NK-92 (cell line): ENCODE measurements at regions not wholly inside any gene's neighbourhood (a gene's known extent, or its start where the extent isn't known, plus 50 kb on each side); places are given as distances from the start of the nearest gene placed in this dataset.
"Not testable (repeated sequence)": the region's sequence is repeated elsewhere in the genome, so short reads cannot be mapped to it uniquely, and the experiment has no call there.

ENCODE experiments used
- DNase-seq: peaks from one replicate; lab custom pipeline; 2025; ENCODE audit not compliant: unreplicated experiment; lab: John Stamatoyannopoulos, UW

GRCh38 chr14:105865266-105865903 lies 339.0 kb downstream of the TMEM121 start:
- DNase-seq = no peak

GRCh38 chr14:105865904-105866840 lies 339.8 kb downstream of the TMEM121 start:
- no peak for DNase-seq

- no peak for DNase-seq
Measured at GRCh38 chr14:105866841-105867321, 340.5 kb downstream of the TMEM121 start.

- DNase-seq = no peak
Measured at GRCh38 chr14:105867961-105868599, 341.7 kb downstream of the TMEM121 start.

GRCh38 chr14:105871590-105871989 lies 345.2 kb downstream of the TMEM121 start:
- DNase-seq = no peak

GRCh38 chr14:105873870-105874512 lies 347.6 kb downstream of the TMEM121 start:
- DNase-seq = no peak

- DNase-seq = no peak
Measured at GRCh38 chr14:105876158-105876557, 349.8 kb downstream of the TMEM121 start.

- DNase-seq = no peak
Measured at GRCh38 chr14:105876829-105877228, 350.4 kb downstream of the TMEM121 start.

GRCh38 chr14:105877645-105878044 lies 351.3 kb downstream of the TMEM121 start:
- DNase-seq = no peak

- no peak for DNase-seq
Measured at GRCh38 chr14:105878125-105878524, 351.7 kb downstream of the TMEM121 start.

GRCh38 chr14:105878554-105878953 lies 352.2 kb downstream of the TMEM121 start:
- DNase-seq = no peak

GRCh38 chr14:105879503-105879866 lies 353.1 kb downstream of the TMEM121 start:
- no peak for DNase-seq

GRCh38 chr14:105879867-105880561 lies 353.6 kb downstream of the TMEM121 start:
- no peak for DNase-seq

GRCh38 chr14:105880616-105881015 lies 354.2 kb downstream of the TMEM121 start:
- no peak for DNase-seq

GRCh38 chr14:105881021-105881930 lies 354.9 kb downstream of the TMEM121 start:
- DNase-seq = no peak

- DNase-seq = not testable (repeated sequence)
Measured at GRCh38 chr14:105882011-105882410, 355.6 kb downstream of the TMEM121 start.

- no peak for DNase-seq
Measured at GRCh38 chr14:105882626-105883025, 356.2 kb downstream of the TMEM121 start.

GRCh38 chr14:105883066-105884005 lies 357.0 kb downstream of the TMEM121 start:
- DNase-seq = no peak
